A549 (cell line): ENCODE measurements at regions not wholly inside any gene's neighbourhood (a gene's known extent, or its start where the extent isn't known, plus 50 kb on each side); places are given as distances from the start of the nearest gene placed in this dataset.

ENCODE experiments used
- ATAC-seq, 2 experiments: fragments of 200-7000 bp in 1 of 2; fragments of >200 bp in 1 of 2; cut with Nextera tagmentation in 1 of 2; cut with Tn5 transposase in 1 of 2; 3 replicates each; pipeline versions ENCODE4 v1.8.0 to v1.9.1; 2018 to 2020; ENCODE audit warnings: mild to moderate bottlenecking in 1 of 2, moderate library complexity in 1 of 2
- CTCF ChIA-PET: fragments of 300-600 bp; sonication (Branson Sonifier 250); formaldehyde crosslinking; extraction: SDS; loops from one replicate; lab custom pipeline; 2021; ENCODE audit warnings: antibody characterized with exemption, inconsistent platforms; lab: Yijun Ruan, JAX
- POLR2A ChIA-PET: fragments of 350-600 bp; formaldehyde crosslinking; extraction: SDS; loops from one replicate; lab custom pipeline; 2021; ENCODE audit warnings: antibody characterized with exemption, inconsistent platforms; lab: Yijun Ruan, JAX
- DNase-seq, 2 experiments: peaks; one replicate each; pipeline versions ENCODE4 v3.0.0 to v3.0.0-alpha.2; 2011 to 2016; ENCODE audit warnings: low read depth in 1 of 2, low spot score in 1 of 2
- FAIRE-seq: peaks from 2 replicates; lab custom pipeline; 2011; peaks lifted over from hg19 to GRCh38; lab: Jason Lieb, UNC
- H3K27ac ChIP-seq, 2 experiments: fragments of >200 bp; sonication (Bioruptor Twin); formaldehyde crosslinking; 3 replicates each; pipeline ENCODE4 v1.5.1; 2016 to 2017
- H3K4me1 ChIP-seq: fragments of >200 bp; sonication (Bioruptor Twin); formaldehyde crosslinking; 3 replicates; pipeline ENCODE4 v1.6.1; 2016
- H3K4me2 ChIP-seq: fragments of >200 bp; sonication (Bioruptor Twin); formaldehyde crosslinking; 3 replicates; pipeline ENCODE4 v1.6.1; 2016
- H3K4me3 ChIP-seq: fragments of >200 bp; sonication (Bioruptor Twin); formaldehyde crosslinking; 3 replicates; pipeline ENCODE4 v1.5.1; 2016
- H3K9me3 ChIP-seq: fragments of >200 bp; sonication (Bioruptor Twin); formaldehyde crosslinking; 3 replicates; pipeline ENCODE4 v1.6.1; 2016
- ATOH8 ChIP-seq: fragments of 250-450 bp; sonication (Bioruptor Pico); IDR thresholded peaks from 2 replicates; pipeline ENCODE4 v1.5.0; 2020; ENCODE audit warnings: low read depth, mild to moderate bottlenecking, moderate library complexity
- BCL3 ChIP-seq: fragments of >200 bp; sonication (Bioruptor Twin); formaldehyde crosslinking; IDR thresholded peaks from 3 replicates; pipeline ENCODE4 v1.6.1; 2016
- CHD2 ChIP-seq: fragments of 150-350 bp; IDR thresholded peaks from 2 replicates; pipeline ENCODE4 v1.6.1; 2014; ENCODE audit warnings: low read length; ENCODE audit not compliant: partially characterized antibody
- CHD4 ChIP-seq: fragments of 200-600 bp; sonication (generic); IDR thresholded peaks from 2 replicates; pipeline ENCODE4 v1.6.1; 2016; ENCODE audit warnings: antibody characterized with exemption, mild to moderate bottlenecking, borderline replicate concordance
- E2F6 ChIP-seq: IDR thresholded peaks from 2 replicates; pipeline ENCODE4 v1.6.1; 2012; ENCODE audit warnings: low read depth, borderline replicate concordance
- ELK1 ChIP-seq: fragments of 150-350 bp; IDR thresholded peaks from 2 replicates; pipeline ENCODE4 v1.6.1; 2014; ENCODE audit warnings: low read depth, mild to moderate bottlenecking, low read length
- FOSB ChIP-seq: fragments of 250-450 bp; sonication (Bioruptor Pico); IDR thresholded peaks from 2 replicates; pipeline ENCODE4 v1.5.0; 2020; ENCODE audit warnings: mild to moderate bottlenecking, moderate library complexity
- FOSL2 ChIP-seq, 2 experiments: fragments of 450-650 bp in 1 of 2; fragments of >200 bp in 1 of 2; sonication (Bioruptor Twin) in 1 of 2; formaldehyde crosslinking; IDR thresholded peaks; 2 replicates each; pipeline versions ENCODE4 v1.5.0 to v1.6.1; 2016 to 2020; ENCODE audit warnings: mild to moderate bottlenecking in 1 of 2, moderate library complexity in 1 of 2
- HES2 ChIP-seq: fragments of >200 bp; sonication (Bioruptor Twin); formaldehyde crosslinking; IDR thresholded peaks from 2 replicates; pipeline ENCODE4 v1.6.1; 2016
- HMGXB4 ChIP-seq: fragments of 250-450 bp; sonication (Bioruptor Pico); IDR thresholded peaks from 2 replicates; pipeline ENCODE4 v1.5.0; 2021; ENCODE audit warnings: mild to moderate bottlenecking, moderate library complexity, borderline replicate concordance
- JUNB ChIP-seq: fragments of >200 bp; sonication (Bioruptor Twin); formaldehyde crosslinking; IDR thresholded peaks from 2 replicates; pipeline ENCODE4 v1.6.1; 2016
- KDM5A ChIP-seq: fragments of 200-600 bp; sonication (generic); IDR thresholded peaks from 2 replicates; pipeline ENCODE4 v1.6.1; 2016; ENCODE audit warnings: antibody characterized with exemption, mild to moderate bottlenecking
- MAFK ChIP-seq: fragments of 450-650 bp; IDR thresholded peaks from 2 replicates; pipeline ENCODE4 v1.6.1; 2014; ENCODE audit not compliant: partially characterized antibody
- MYC ChIP-seq: IDR thresholded peaks from 2 replicates; pipeline ENCODE4 v1.6.1; 2012; ENCODE audit warnings: mild to moderate bottlenecking, inconsistent platforms, low read length, improper control_type of control experiment, borderline replicate concordance
- NR3C1 ChIP-seq: fragments of >200 bp; sonication (Bioruptor Twin); formaldehyde crosslinking; IDR thresholded peaks from 3 replicates; pipeline ENCODE4 v1.6.1; 2017
- RFX5 ChIP-seq: fragments of 450-650 bp; IDR thresholded peaks from 2 replicates; pipeline ENCODE4 v1.7.1; 2014; ENCODE audit warnings: antibody characterized with exemption, mild to moderate bottlenecking, moderate library complexity
- RNF2 ChIP-seq: fragments of 200-600 bp; sonication (generic); IDR thresholded peaks from 2 replicates; pipeline ENCODE4 v1.6.1; 2016; ENCODE audit warnings: low read depth, mild to moderate bottlenecking, antibody characterized with exemption, moderate library complexity, borderline replicate concordance
- SREBF2 ChIP-seq: fragments of 450-650 bp; IDR thresholded peaks from 2 replicates; pipeline ENCODE4 v1.6.1; 2014; ENCODE audit warnings: mild to moderate bottlenecking, moderate library complexity
- TFCP2L1 ChIP-seq: fragments of 250-450 bp; sonication (Bioruptor Pico); IDR thresholded peaks from 2 replicates; pipeline ENCODE4 v1.5.0; 2021; ENCODE audit warnings: mild to moderate bottlenecking
- ZC3H11A ChIP-seq: fragments of 450-650 bp; IDR thresholded peaks from 2 replicates; pipeline ENCODE4 v1.6.1; 2014; ENCODE audit warnings: antibody characterized with exemption, mild to moderate bottlenecking
- ZFP36 ChIP-seq: fragments of 450-650 bp; IDR thresholded peaks from 2 replicates; pipeline ENCODE4 v1.6.1; 2014; ENCODE audit warnings: borderline replicate concordance; ENCODE audit not compliant: partially characterized antibody
- ZNF302 ChIP-seq: fragments of 250-450 bp; sonication (Bioruptor Pico); IDR thresholded peaks from 2 replicates; pipeline ENCODE4 v1.9.0; 2021; ENCODE audit warnings: inconsistent platforms, mild to moderate bottlenecking, moderate library complexity
- ZSCAN20 ChIP-seq: fragments of 250-450 bp; sonication (Bioruptor Pico); IDR thresholded peaks from 2 replicates; pipeline ENCODE4 v1.8.0; 2022; ENCODE audit warnings: mild to moderate bottlenecking, moderate library complexity
- WGBS: methylation state at CpG from one replicate; pipeline ENCODE4 v1.1.6; 2017; ENCODE audit errors: missing lambda C conversion rate; 5-methylcytosine and 5-hydroxymethylcytosine counted together

GRCh38 chr15:57785959-57786358, 79.4 kb downstream of the POLR2M start:
- ChIA-PET CTCF (interaction anchor here (0.6 to 1.0 kb wide), 2 partner anchors 35 to 1228 kb away, joined by 3 read pairs; no protein-coding TSS in a partner anchor), POLR2A (no interaction called here)
- TF ChIP-seq ATOH8 (CRISPR knock-in tag): no peak
- no peak for TF ChIP-seq E2F6
- TF ChIP-seq NR3C1: no peak
- TF ChIP-seq CHD4: no peak
- no peak for TF ChIP-seq ELK1
- FAIRE-seq (no peak), ATAC-seq (no peak), DNase-seq (no peak)
- H3K9me3 ChIP-seq: no peaks in the 10 kb centered on the region
- 23% methylated on average over 3 of the region's 3 CpGs for WGBS
- H3K4me3 ChIP-seq: no peak overlapping the region
- no peaks in the 10 kb centered on the region for H3K4me1 ChIP-seq
- no peak overlapping the region for H3K4me2 ChIP-seq
- no peak overlapping the region for H3K27ac ChIP-seq

GRCh38 chr15:57789225-57789624, 82.7 kb downstream of the POLR2M start:
- Histone ChIP-seq H3K9me3 (no peaks in the 10 kb centered on the region), H3K4me2 (no peak overlapping the region), H3K4me3 (no peak overlapping the region), H3K27ac (no peak overlapping the region), H3K4me1 (no peaks in the 10 kb centered on the region)
- no peak for FAIRE-seq
- POLR2A ChIA-PET: no interaction called here
- DNase-seq: no peak
- WGBS: 55% methylated on average over 2 of the region's 2 CpGs
- TF ChIP-seq ZC3H11A: no peak
- TF ChIP-seq SREBF2: no peak
- TF ChIP-seq KDM5A: no peak
- TF ChIP-seq TFCP2L1: no peak
- no peak for TF ChIP-seq RNF2
- no peak for TF ChIP-seq E2F6
- no peak for TF ChIP-seq FOSB (CRISPR knock-in tag)
- TF ChIP-seq RFX5: no peak
- TF ChIP-seq ZSCAN20 (CRISPR knock-in tag): no peak
- TF ChIP-seq MYC: no peak
- no peak for TF ChIP-seq HES2
- TF ChIP-seq ZNF302 (CRISPR knock-in tag): no peak
- TF ChIP-seq FOSL2 (IDR thresholded peaks at IDR 0.05): no peak
- no peak for TF ChIP-seq FOSL2 (CRISPR knock-in tag; IDR thresholded peaks at IDR 0.05)
- CTCF ChIA-PET: interaction anchor here (0.8 to 2.3 kb wide), 5 partner anchors 9 to 282 kb away, joined by 3 to 6 read pairs (median 4); no protein-coding TSS in a partner anchor
- ATAC-seq: no peak

- Histone ChIP-seq H3K9me3 (no peaks in the 10 kb centered on the region), H3K27ac (no peak overlapping the region), H3K4me1 (no peaks in the 10 kb centered on the region), H3K4me3 (no peak overlapping the region), H3K4me2 (no peak overlapping the region)
- 51% methylated on average over 9 of the region's 9 CpGs for WGBS
- ATAC-seq (no peak), DNase-seq (no peak), FAIRE-seq (no peak)
- CTCF ChIA-PET: interaction anchor here (0.6 kb wide), 1 partner anchor 195 kb away, joined by 3 read pairs; no protein-coding TSS in a partner anchor
- POLR2A ChIA-PET: no interaction called here
- TF ChIP-seq RFX5 (no peak), HMGXB4 (CRISPR knock-in tag) (no peak), ZFP36 (no peak), CHD2 (no peak), MAFK (no peak), NR3C1 (no peak), CHD4 (no peak), FOSL2 (IDR thresholded peaks at IDR 0.05) (no peak), FOSL2 (CRISPR knock-in tag; IDR thresholded peaks at IDR 0.05) (no peak), ATOH8 (CRISPR knock-in tag) (no peak), ZC3H11A (no peak), E2F6 (no peak), JUNB (no peak), BCL3 (no peak)
Measured at GRCh38 chr15:57792724-57793449, 86.4 kb downstream of the POLR2M start.
